ENCODE measurements at regions not wholly inside any gene's neighbourhood (a gene's known extent, or its start where the extent isn't known, plus 50 kb on each side); places are given as distances from the start of the nearest gene placed in this dataset.

GRCh38 chr2:15701991-15702390 is 110.3 kb downstream of the DDX1 start:
- BruUV-seq (replicated peaks) = no TSS peak
- ChIA-PET CTCF (no interaction called here), POLR2A (no interaction called here)
- Mint-ChIP-seq H3K36me3 (ENCODE audit: insufficient read depth, unreplicated experiment) (peaks cover 5% of the 10 kb centered on the region), H3K27ac (ENCODE audit: unreplicated experiment) (no peak overlapping the region), H3K4me1 (ENCODE audit: low read depth, unreplicated experiment) (no peaks in the 10 kb centered on the region), H3K9me3 (ENCODE audit: unreplicated experiment) (no peaks in the 10 kb centered on the region), H3K27me3 (ENCODE audit: insufficient read depth, unreplicated experiment) (no peaks in the 10 kb centered on the region), H3K4me3 (ENCODE audit: unreplicated experiment) (no peak overlapping the region)
- H3K27me3 ChIP-seq (replicated peaks; ENCODE audit: control insufficient read depth, insufficient read depth, low read length) = no peaks in the 10 kb centered on the region
- H3K9me3 ChIP-seq = no peaks in the 10 kb centered on the region
- no peaks in the 10 kb centered on the region for H3K36me3 ChIP-seq (ENCODE audit: control insufficient read depth, insufficient read depth, low read length)
- H3K4me3 ChIP-seq (ENCODE audit: low read depth, low read length) = no peak overlapping the region
- TF ChIP-seq CTCF (IDR thresholded peaks at IDR 0.05; ENCODE audit: insufficient read depth in 1 of 2, low read depth in 1 of 2, low read length in 1 of 2, severe bottlenecking in 1 of 2, unreplicated experiment in 1 of 2) = no peak
- intact Hi-C loops (cut with micrococcal nuclease; ENCODE audit: unreplicated experiment) = no loop called here
- no peak for DNase-seq
- no peaks in the 10 kb centered on the region for H3K4me1 ChIP-seq

GRCh38 chr2:15702452-15702851 is 110.8 kb downstream of the DDX1 start:
- Histone ChIP-seq H3K4me3 (ENCODE audit: low read depth, low read length) (no peak overlapping the region), H3K9me3 (no peaks in the 10 kb centered on the region), H3K4me1 (no peaks in the 10 kb centered on the region), H3K36me3 (ENCODE audit: control insufficient read depth, insufficient read depth, low read length) (no peaks in the 10 kb centered on the region), H3K27me3 (replicated peaks; ENCODE audit: control insufficient read depth, insufficient read depth, low read length) (no peaks in the 10 kb centered on the region)
- H3K9me3 Mint-ChIP-seq (ENCODE audit: unreplicated experiment) = no peaks in the 10 kb centered on the region
- no peak overlapping the region for H3K4me3 Mint-ChIP-seq (ENCODE audit: unreplicated experiment)
- H3K36me3 Mint-ChIP-seq (ENCODE audit: insufficient read depth, unreplicated experiment) = peaks cover 5% of the 10 kb centered on the region
- no peak overlapping the region for H3K27ac Mint-ChIP-seq (ENCODE audit: unreplicated experiment)
- H3K27me3 Mint-ChIP-seq (ENCODE audit: insufficient read depth, unreplicated experiment) = no peaks in the 10 kb centered on the region
- no peak for DNase-seq
- H3K4me1 Mint-ChIP-seq (ENCODE audit: low read depth, unreplicated experiment) = no peaks in the 10 kb centered on the region
- no TSS peak for BruUV-seq (replicated peaks)
- TF ChIP-seq CTCF (IDR thresholded peaks at IDR 0.05; ENCODE audit: insufficient read depth in 1 of 2, low read depth in 1 of 2, low read length in 1 of 2, severe bottlenecking in 1 of 2, unreplicated experiment in 1 of 2) = no peak
- POLR2A ChIA-PET = no interaction called here
- intact Hi-C loops (cut with micrococcal nuclease; ENCODE audit: unreplicated experiment) = no loop called here
- CTCF ChIA-PET = no interaction called here

GRCh38 chr2:15703365-15703869 is 111.7 kb downstream of the DDX1 start:
- H3K4me3 Mint-ChIP-seq (ENCODE audit: unreplicated experiment) = no peak overlapping the region
- no peaks in the 10 kb centered on the region for H3K27me3 Mint-ChIP-seq (ENCODE audit: insufficient read depth, unreplicated experiment)
- no peaks in the 10 kb centered on the region for H3K4me1 ChIP-seq
- no peaks in the 10 kb centered on the region for H3K9me3 Mint-ChIP-seq (ENCODE audit: unreplicated experiment)
- H3K4me1 Mint-ChIP-seq (ENCODE audit: low read depth, unreplicated experiment) = no peaks in the 10 kb centered on the region
- DNase-seq = no peak
- POLR2A ChIA-PET = no interaction called here
- H3K9me3 ChIP-seq = no peaks in the 10 kb centered on the region
- intact Hi-C loops (cut with micrococcal nuclease; ENCODE audit: unreplicated experiment) = no loop called here
- H3K36me3 Mint-ChIP-seq (ENCODE audit: insufficient read depth, unreplicated experiment) = peaks cover 5% of the 10 kb centered on the region
- H3K27ac Mint-ChIP-seq (ENCODE audit: unreplicated experiment) = no peak overlapping the region
- H3K27me3 ChIP-seq (replicated peaks; ENCODE audit: control insufficient read depth, insufficient read depth, low read length) = no peaks in the 10 kb centered on the region
- no TSS peak for BruUV-seq (replicated peaks)
- no peak overlapping the region for H3K4me3 ChIP-seq (ENCODE audit: low read depth, low read length)
- CTCF ChIA-PET = no interaction called here
- no peaks in the 10 kb centered on the region for H3K36me3 ChIP-seq (ENCODE audit: control insufficient read depth, insufficient read depth, low read length)
- TF ChIP-seq CTCF (IDR thresholded peaks at IDR 0.05; ENCODE audit: insufficient read depth in 1 of 2, low read depth in 1 of 2, low read length in 1 of 2, severe bottlenecking in 1 of 2, unreplicated experiment in 1 of 2) = no peak
